Hepatocyte (in vitro differentiated cells): ENCODE measurements at regions not wholly inside any gene's neighbourhood (a gene's known extent, or its start where the extent isn't known, plus 50 kb on each side); places are given as distances from the start of the nearest gene placed in this dataset.

Experiments used
- DNase-seq: peaks from one replicate; pipeline ENCODE4 v3.0.0-alpha.2; 2016; ENCODE audit warnings: low spot score
- H2AFZ ChIP-seq: fragments of 200-600 bp; sonication (generic); 2 replicates; pipeline ENCODE4 v1.6.0; 2016; ENCODE audit warnings: antibody characterized with exemption, mild to moderate bottlenecking
- H3K27ac ChIP-seq: fragments of 200-600 bp; sonication (generic); 2 replicates; pipeline ENCODE4 v1.5.1; 2016; ENCODE audit warnings: mild to moderate bottlenecking
- H3K27me3 ChIP-seq: fragments of 200-600 bp; sonication (generic); 2 replicates; pipeline ENCODE4 v1.6.1; 2016
- H3K36me3 ChIP-seq: fragments of 200-600 bp; sonication (generic); replicated peaks from 2 replicates; pipeline ENCODE4 v1.5.1; 2016; ENCODE audit warnings: low read depth; ENCODE audit not compliant: insufficient read depth
- H3K4me1 ChIP-seq: fragments of 200-600 bp; sonication (generic); 2 replicates; pipeline ENCODE4 v1.5.1; 2016; ENCODE audit warnings: mild to moderate bottlenecking, moderate library complexity; ENCODE audit not compliant: insufficient read depth
- H3K4me2 ChIP-seq: fragments of 200-600 bp; sonication (generic); 2 replicates; pipeline ENCODE4 v1.6.0; 2016
- H3K4me3 ChIP-seq: fragments of 200-600 bp; sonication (generic); 2 replicates; pipeline ENCODE4 v1.5.1; 2016; ENCODE audit warnings: mild to moderate bottlenecking
- H3K79me2 ChIP-seq: fragments of 200-600 bp; sonication (generic); 2 replicates; pipeline ENCODE4 v1.6.0; 2017; ENCODE audit warnings: mild to moderate bottlenecking
- H3K9me2 ChIP-seq: fragments of 200-600 bp; sonication (generic); replicated peaks from 2 replicates; pipeline ENCODE4 v1.6.0; 2017; ENCODE audit warnings: mild to moderate bottlenecking; ENCODE audit not compliant: insufficient read depth
- H3K9me3 ChIP-seq: fragments of 200-600 bp; sonication (generic); 2 replicates; pipeline ENCODE4 v1.5.1; 2016; ENCODE audit warnings: low read depth, mild to moderate bottlenecking
- H4K20me1 ChIP-seq: fragments of 200-600 bp; sonication (generic); 2 replicates; pipeline ENCODE4 v1.6.0; 2016; ENCODE audit warnings: mild to moderate bottlenecking; ENCODE audit not compliant: insufficient read depth, poor library complexity, severe bottlenecking
- EZH2 ChIP-seq: fragments of 200-600 bp; sonication (generic); IDR thresholded peaks from 2 replicates; pipeline ENCODE4 v1.6.1; 2016; ENCODE audit warnings: antibody characterized with exemption, mild to moderate bottlenecking, borderline replicate concordance
- EZH2phosphoT487 ChIP-seq: fragments of 200-600 bp; sonication (generic); IDR thresholded peaks from one replicate; pipeline ENCODE4 v1.6.1; 2018; ENCODE audit warnings: antibody characterized with exemption, mild to moderate bottlenecking, low read depth, moderate library complexity; ENCODE audit not compliant: unreplicated experiment, severe bottlenecking
- WGBS: methylation state at CpG from one replicate; pipeline ENCODE4 v1.1.6; 2016; ENCODE audit warnings: low lambda C conversion rate; ENCODE audit errors: missing lambda C conversion rate; 5-methylcytosine and 5-hydroxymethylcytosine counted together
- TF ChIP-seq, protein P1 (sequence below): fragments of 200-600 bp; sonication (generic); IDR thresholded peaks from 2 replicates; pipeline ENCODE4 v1.5.1; 2016; ENCODE audit warnings: antibody characterized with exemption, mild to moderate bottlenecking; ENCODE audit not compliant: poor library complexity

DNA sequence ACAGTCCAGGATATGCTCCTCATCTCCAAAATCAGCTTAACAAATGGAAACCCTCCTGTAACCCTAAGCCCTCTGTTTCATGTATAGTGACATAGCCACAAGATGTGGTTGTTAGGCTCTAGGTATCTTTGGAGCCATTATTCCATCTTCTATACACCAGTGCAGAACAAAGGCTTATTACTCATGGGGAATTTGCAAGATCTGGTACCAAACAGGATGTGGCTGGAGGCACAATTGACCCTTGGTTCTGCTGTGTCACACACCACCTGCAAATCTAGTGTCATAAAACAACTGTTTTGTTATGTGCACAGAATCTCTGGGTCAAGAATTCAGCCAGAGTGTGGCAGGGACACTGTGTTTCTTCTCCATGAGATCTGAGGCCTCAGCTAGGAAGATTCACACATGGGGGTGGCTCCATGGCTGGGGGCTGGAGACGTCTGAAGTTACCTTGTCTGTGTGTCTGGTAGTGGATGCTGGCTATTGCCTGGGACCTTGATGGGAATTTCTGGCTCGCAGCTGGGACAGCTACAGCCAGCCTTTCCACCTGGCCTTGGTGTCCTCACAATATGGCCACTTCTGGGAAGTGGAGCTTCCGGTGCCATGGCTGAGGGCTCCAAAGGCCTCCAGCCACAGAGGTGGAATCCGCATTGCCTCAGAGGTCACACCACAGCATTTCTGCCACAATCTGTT, 369.9 kb downstream of the CDH26 start:
- H3K36me3 ChIP-seq: no peaks in the 10 kb centered on the region
- H3K79me2 ChIP-seq: no peaks in the 10 kb centered on the region
- H2AFZ ChIP-seq: no peak overlapping the region
- H3K27ac ChIP-seq: no peak overlapping the region
- DNase-seq: no peak
- no peaks in the 10 kb centered on the region for H3K9me2 ChIP-seq
- H3K27me3 ChIP-seq: no peaks in the 10 kb centered on the region
- H3K4me2 ChIP-seq: no peak overlapping the region
- H3K4me1 ChIP-seq: no peaks in the 10 kb centered on the region
- no peak overlapping the region for H3K4me3 ChIP-seq
- no peaks in the 10 kb centered on the region for H4K20me1 ChIP-seq
- no peak for TF ChIP-seq EZH2phosphoT487
- no peak for TF ChIP-seq EZH2
- TF ChIP-seq, protein P1, sequence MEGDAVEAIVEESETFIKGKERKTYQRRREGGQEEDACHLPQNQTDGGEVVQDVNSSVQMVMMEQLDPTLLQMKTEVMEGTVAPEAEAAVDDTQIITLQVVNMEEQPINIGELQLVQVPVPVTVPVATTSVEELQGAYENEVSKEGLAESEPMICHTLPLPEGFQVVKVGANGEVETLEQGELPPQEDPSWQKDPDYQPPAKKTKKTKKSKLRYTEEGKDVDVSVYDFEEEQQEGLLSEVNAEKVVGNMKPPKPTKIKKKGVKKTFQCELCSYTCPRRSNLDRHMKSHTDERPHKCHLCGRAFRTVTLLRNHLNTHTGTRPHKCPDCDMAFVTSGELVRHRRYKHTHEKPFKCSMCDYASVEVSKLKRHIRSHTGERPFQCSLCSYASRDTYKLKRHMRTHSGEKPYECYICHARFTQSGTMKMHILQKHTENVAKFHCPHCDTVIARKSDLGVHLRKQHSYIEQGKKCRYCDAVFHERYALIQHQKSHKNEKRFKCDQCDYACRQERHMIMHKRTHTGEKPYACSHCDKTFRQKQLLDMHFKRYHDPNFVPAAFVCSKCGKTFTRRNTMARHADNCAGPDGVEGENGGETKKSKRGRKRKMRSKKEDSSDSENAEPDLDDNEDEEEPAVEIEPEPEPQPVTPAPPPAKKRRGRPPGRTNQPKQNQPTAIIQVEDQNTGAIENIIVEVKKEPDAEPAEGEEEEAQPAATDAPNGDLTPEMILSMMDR: no peak
- WGBS: 91% methylated on average over 4 of the region's 4 CpGs
- no peaks in the 10 kb centered on the region for H3K9me3 ChIP-seq

GRCh38 chr20:60330461-60330860, 372.2 kb downstream of the CDH26 start:
- Histone ChIP-seq H3K4me3 (no peak overlapping the region), H4K20me1 (no peaks in the 10 kb centered on the region), H3K9me2 (no peaks in the 10 kb centered on the region), H3K36me3 (no peaks in the 10 kb centered on the region), H3K9me3 (no peaks in the 10 kb centered on the region), H3K27ac (no peak overlapping the region), H3K4me2 (no peak overlapping the region), H3K79me2 (no peaks in the 10 kb centered on the region), H3K4me1 (no peaks in the 10 kb centered on the region), H2AFZ (no peak overlapping the region), H3K27me3 (no peaks in the 10 kb centered on the region)
- no peak for DNase-seq
- TF ChIP-seq EZH2 (no peak), EZH2phosphoT487 (no peak)
- TF ChIP-seq, protein P1: no peak
- 48% methylated on average over 3 of the region's 3 CpGs for whole genome bisulfite sequencing

DNA sequence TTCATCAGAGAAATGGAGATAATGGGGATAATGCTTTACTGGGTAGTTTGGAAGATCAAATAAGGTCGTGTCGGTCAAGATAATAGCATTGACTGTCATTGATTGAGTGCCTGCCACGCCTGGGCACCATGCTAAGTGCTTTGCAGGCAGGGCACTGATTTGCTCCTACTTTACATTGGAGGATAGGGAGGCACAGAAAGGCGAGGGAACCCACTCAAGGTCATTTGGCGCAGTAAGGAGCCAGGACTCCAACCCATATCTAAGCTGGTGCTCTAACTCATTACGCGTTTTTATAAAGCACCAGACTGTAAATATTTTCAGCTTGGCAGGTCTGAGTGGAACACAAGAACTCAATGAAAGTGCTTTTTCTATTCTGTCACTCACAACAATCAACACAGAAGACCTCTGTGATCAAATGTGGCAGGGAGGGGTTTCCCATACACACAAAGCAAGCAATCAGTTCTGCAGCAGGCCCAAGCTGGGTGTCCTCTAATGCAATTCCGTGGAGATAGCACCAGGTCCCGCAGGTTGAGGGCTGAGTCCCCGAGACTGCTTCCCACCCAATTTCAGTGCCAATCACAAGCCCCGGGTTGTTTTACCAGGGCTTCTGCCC, 373.6 kb downstream of the CDH26 start:
- Histone ChIP-seq H3K9me2 (no peaks in the 10 kb centered on the region), H3K27me3 (peaks cover 3% of the 10 kb centered on the region), H3K79me2 (no peaks in the 10 kb centered on the region), H3K4me3 (no peak overlapping the region), H3K4me1 (no peaks in the 10 kb centered on the region), H4K20me1 (no peaks in the 10 kb centered on the region), H3K4me2 (no peak overlapping the region), H3K36me3 (no peaks in the 10 kb centered on the region), H3K9me3 (no peaks in the 10 kb centered on the region), H3K27ac (no peak overlapping the region), H2AFZ (no peak overlapping the region)
- TF ChIP-seq EZH2 (no peak), EZH2phosphoT487 (no peak)
- TF ChIP-seq, protein P1: no peak
- 82% methylated on average over 11 of the region's 11 CpGs for WGBS
- no peak for DNase-seq
